Astrocyte (in vitro differentiated cells and primary cell): ENCODE measurements at regions not wholly inside any gene's neighbourhood (a gene's known extent, or its start where the extent isn't known, plus 50 kb on each side); places are given as distances from the start of the nearest gene placed in this dataset.
"Not testable (repeated sequence)": the region's sequence is repeated elsewhere in the genome, so short reads cannot be mapped to it uniquely, and the experiment has no call there.

ENCODE experiments used
- DNase-seq: peaks from one replicate; pipeline ENCODE4 v3.0.0-alpha.2; 2010; ENCODE audit warnings: low read depth
- FAIRE-seq: peaks from 2 replicates; lab custom pipeline; 2011; peaks lifted over from hg19 to GRCh38; lab: Jason Lieb, UNC
- H2AFZ ChIP-seq: 2 replicates; pipeline ENCODE4 v1.6.0; 2012; ENCODE audit warnings: low read depth, low read length, inconsistent platforms
- H3K27ac ChIP-seq: 2 replicates; pipeline ENCODE4 v1.5.1; 2011; ENCODE audit warnings: low read depth, low read length, inconsistent platforms
- H3K27me3 ChIP-seq: 2 replicates; pipeline ENCODE4 v1.6.0; 2011; ENCODE audit warnings: low read length, inconsistent platforms; ENCODE audit not compliant: insufficient read depth
- H3K36me3 ChIP-seq: 2 replicates; pipeline ENCODE4 v1.5.1; 2011; ENCODE audit warnings: low read length, inconsistent platforms; ENCODE audit not compliant: insufficient read depth
- H3K4me1 ChIP-seq: 2 replicates; pipeline ENCODE4 v1.5.1; 2011; ENCODE audit warnings: low read length, inconsistent platforms; ENCODE audit not compliant: insufficient read depth
- H3K4me2 ChIP-seq: 2 replicates; pipeline ENCODE4 v1.6.0; 2012; ENCODE audit warnings: low read length, inconsistent platforms
- H3K4me3 ChIP-seq: 2 replicates; pipeline ENCODE4 v1.5.1; 2011; ENCODE audit warnings: low read depth, mild to moderate bottlenecking, low read length, inconsistent platforms; ENCODE audit not compliant: insufficient read depth
- H3K79me2 ChIP-seq: 2 replicates; pipeline ENCODE4 v1.6.0; 2012; ENCODE audit warnings: mild to moderate bottlenecking, low read length, inconsistent platforms; ENCODE audit not compliant: insufficient read depth
- H3K9ac ChIP-seq: 2 replicates; pipeline ENCODE4 v1.6.0; 2012; ENCODE audit warnings: mild to moderate bottlenecking, low read length, inconsistent platforms
- H3K9me3 ChIP-seq: 2 replicates; pipeline ENCODE4 v1.5.1; 2012; ENCODE audit warnings: low read depth, mild to moderate bottlenecking, low read length, inconsistent platforms; ENCODE audit not compliant: insufficient read depth
- H4K20me1 ChIP-seq: 2 replicates; pipeline ENCODE4 v1.6.0; 2012; ENCODE audit warnings: low read length, inconsistent platforms; ENCODE audit not compliant: insufficient read depth
- H3K27ac Mint-ChIP-seq: one replicate; pipeline ENCODE4 v1.8.0; 2021; ENCODE audit warnings: mild to moderate bottlenecking, mixed read lengths; ENCODE audit not compliant: unreplicated experiment
- H3K27me3 Mint-ChIP-seq: one replicate; pipeline ENCODE4 v1.8.0; 2021; ENCODE audit warnings: low read depth, mixed read lengths; ENCODE audit not compliant: unreplicated experiment
- H3K36me3 Mint-ChIP-seq: one replicate; pipeline ENCODE4 v1.8.0; 2021; ENCODE audit warnings: low read depth, mixed read lengths; ENCODE audit not compliant: unreplicated experiment
- H3K4me1 Mint-ChIP-seq: one replicate; pipeline ENCODE4 v1.8.0; 2021; ENCODE audit warnings: low read depth, mixed read lengths; ENCODE audit not compliant: unreplicated experiment
- H3K4me3 Mint-ChIP-seq: one replicate; pipeline ENCODE4 v1.8.0; 2021; ENCODE audit warnings: mild to moderate bottlenecking, moderate library complexity, mixed read lengths; ENCODE audit not compliant: unreplicated experiment
- H3K9me3 Mint-ChIP-seq: one replicate; pipeline ENCODE4 v1.8.0; 2021; ENCODE audit warnings: mild to moderate bottlenecking, mixed read lengths; ENCODE audit not compliant: unreplicated experiment
- EZH2 ChIP-seq: IDR thresholded peaks from 2 replicates; pipeline ENCODE4 v1.6.1; 2012; ENCODE audit warnings: mild to moderate bottlenecking, low read length, inconsistent platforms; ENCODE audit not compliant: insufficient read depth
- TF ChIP-seq, protein P1 (sequence below): IDR thresholded peaks from 2 replicates; pipeline ENCODE4 v1.5.1; 2011; ENCODE audit warnings: low read depth, mild to moderate bottlenecking, inconsistent platforms, low read length, moderate library complexity; ENCODE audit not compliant: insufficient read depth

DNA sequence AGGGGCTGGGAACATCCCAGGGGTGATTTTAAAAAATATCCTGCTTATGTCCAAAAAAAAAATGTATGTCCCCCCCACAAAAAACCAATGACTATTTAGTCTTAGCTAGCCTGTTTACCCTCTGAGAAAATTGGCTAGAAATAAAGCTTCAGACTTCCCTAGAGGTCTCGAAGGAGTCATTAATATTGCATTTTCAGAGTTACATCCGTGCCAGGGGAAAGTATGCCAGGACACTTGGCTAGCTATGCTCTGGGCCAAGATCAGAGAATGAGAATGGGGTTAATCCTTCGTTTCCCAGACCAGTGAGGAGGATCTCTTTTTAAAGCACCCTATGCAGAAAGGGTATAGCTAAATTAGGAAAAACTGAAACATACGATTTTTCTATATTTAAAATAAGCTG is 183.6 kb downstream of the MC4R start:
- FAIRE-seq: no peak
- Mint-ChIP-seq H3K36me3 (no peaks in the 10 kb centered on the region), H3K9me3 (no peaks in the 10 kb centered on the region), H3K4me1 (no peaks in the 10 kb centered on the region), H3K4me3 (no peak overlapping the region), H3K27me3 (no peaks in the 10 kb centered on the region), H3K27ac (no peak overlapping the region)
- no peak overlapping the region for H3K27ac ChIP-seq
- no peak for DNase-seq
- no peak overlapping the region for H3K4me3 ChIP-seq
- no peaks in the 10 kb centered on the region for H3K4me1 ChIP-seq
- H3K79me2 ChIP-seq: no peaks in the 10 kb centered on the region
- no peak overlapping the region for H3K9ac ChIP-seq
- no peak overlapping the region for H3K4me2 ChIP-seq
- peaks cover 2% of the 10 kb centered on the region for H3K27me3 ChIP-seq
- no peaks in the 10 kb centered on the region for H4K20me1 ChIP-seq
- H3K36me3 ChIP-seq: no peaks in the 10 kb centered on the region
- no peaks in the 10 kb centered on the region for H3K9me3 ChIP-seq
- H2AFZ ChIP-seq: no peak overlapping the region
- TF ChIP-seq, protein P1, sequence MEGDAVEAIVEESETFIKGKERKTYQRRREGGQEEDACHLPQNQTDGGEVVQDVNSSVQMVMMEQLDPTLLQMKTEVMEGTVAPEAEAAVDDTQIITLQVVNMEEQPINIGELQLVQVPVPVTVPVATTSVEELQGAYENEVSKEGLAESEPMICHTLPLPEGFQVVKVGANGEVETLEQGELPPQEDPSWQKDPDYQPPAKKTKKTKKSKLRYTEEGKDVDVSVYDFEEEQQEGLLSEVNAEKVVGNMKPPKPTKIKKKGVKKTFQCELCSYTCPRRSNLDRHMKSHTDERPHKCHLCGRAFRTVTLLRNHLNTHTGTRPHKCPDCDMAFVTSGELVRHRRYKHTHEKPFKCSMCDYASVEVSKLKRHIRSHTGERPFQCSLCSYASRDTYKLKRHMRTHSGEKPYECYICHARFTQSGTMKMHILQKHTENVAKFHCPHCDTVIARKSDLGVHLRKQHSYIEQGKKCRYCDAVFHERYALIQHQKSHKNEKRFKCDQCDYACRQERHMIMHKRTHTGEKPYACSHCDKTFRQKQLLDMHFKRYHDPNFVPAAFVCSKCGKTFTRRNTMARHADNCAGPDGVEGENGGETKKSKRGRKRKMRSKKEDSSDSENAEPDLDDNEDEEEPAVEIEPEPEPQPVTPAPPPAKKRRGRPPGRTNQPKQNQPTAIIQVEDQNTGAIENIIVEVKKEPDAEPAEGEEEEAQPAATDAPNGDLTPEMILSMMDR: no peak
- TF ChIP-seq EZH2: no peak

DNA sequence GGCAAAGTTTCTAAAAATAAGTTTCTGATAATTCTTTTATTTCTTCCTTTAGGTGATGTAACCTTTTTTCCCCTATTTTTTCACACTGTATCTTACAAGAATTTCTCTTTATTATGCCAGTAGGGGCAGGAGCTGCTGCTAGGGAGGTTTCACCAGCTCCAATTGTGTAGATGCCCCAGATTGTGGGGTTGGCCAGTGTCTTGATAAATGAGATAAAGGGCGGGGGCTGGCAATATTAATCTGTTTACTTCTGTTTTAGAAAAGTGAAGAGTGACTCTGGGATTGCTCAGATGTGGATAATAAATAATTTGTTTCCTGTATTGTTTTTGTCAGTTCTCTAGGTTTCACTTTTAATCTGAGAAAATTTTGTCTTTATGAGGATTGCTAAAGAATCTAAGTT is 190.4 kb downstream of the MC4R start:
- H3K4me2 ChIP-seq: no peak overlapping the region
- H3K4me1 ChIP-seq: no peaks in the 10 kb centered on the region
- TF ChIP-seq, protein P1: no peak
- no peak for TF ChIP-seq EZH2
- H3K9ac ChIP-seq: no peak overlapping the region
- H4K20me1 ChIP-seq: no peaks in the 10 kb centered on the region
- H3K36me3 ChIP-seq: no peaks in the 10 kb centered on the region
- H3K36me3 Mint-ChIP-seq: no peaks in the 10 kb centered on the region
- H3K4me3 Mint-ChIP-seq: no peak overlapping the region
- no peaks in the 10 kb centered on the region for H3K79me2 ChIP-seq
- no peaks in the 10 kb centered on the region for H3K27me3 Mint-ChIP-seq
- H3K27ac ChIP-seq: no peak overlapping the region
- no peak overlapping the region for H2AFZ ChIP-seq
- H3K9me3 Mint-ChIP-seq: no peaks in the 10 kb centered on the region
- H3K27ac Mint-ChIP-seq: no peak overlapping the region
- H3K4me3 ChIP-seq: no peak overlapping the region
- no peaks in the 10 kb centered on the region for H3K4me1 Mint-ChIP-seq
- no peaks in the 10 kb centered on the region for H3K27me3 ChIP-seq
- H3K9me3 ChIP-seq: no peaks in the 10 kb centered on the region
- FAIRE-seq (no peak), DNase-seq (no peak)

DNA sequence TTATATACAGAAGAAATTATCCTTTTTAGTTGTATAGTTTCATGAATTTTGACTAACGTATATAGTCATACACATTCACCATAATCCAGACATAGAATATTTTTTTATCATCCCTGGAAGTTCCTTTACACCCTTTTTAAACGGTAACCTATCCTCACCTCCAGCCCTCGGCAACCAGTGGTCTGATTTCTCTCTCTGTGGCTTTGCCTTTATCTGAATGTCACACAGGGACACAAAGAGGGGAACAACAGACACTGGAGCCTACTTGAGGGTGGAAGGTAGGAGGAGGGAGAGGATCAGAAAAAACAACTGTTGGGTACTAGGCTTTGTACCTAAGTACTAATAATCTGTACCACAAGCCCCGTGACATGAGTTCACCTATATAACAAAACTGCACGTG is 191.9 kb downstream of the MC4R start:
- Histone ChIP-seq H3K4me2 (no peak overlapping the region), H2AFZ (no peak overlapping the region), H3K4me1 (no peaks in the 10 kb centered on the region), H3K27me3 (no peaks in the 10 kb centered on the region), H3K79me2 (no peaks in the 10 kb centered on the region), H3K9ac (no peak overlapping the region), H3K36me3 (no peaks in the 10 kb centered on the region), H3K4me3 (no peak overlapping the region), H4K20me1 (no peaks in the 10 kb centered on the region), H3K9me3 (no peaks in the 10 kb centered on the region), H3K27ac (no peak overlapping the region)
- Mint-ChIP-seq H3K27me3 (no peaks in the 10 kb centered on the region), H3K27ac (no peak overlapping the region), H3K4me3 (no peak overlapping the region), H3K4me1 (no peaks in the 10 kb centered on the region), H3K9me3 (no peaks in the 10 kb centered on the region), H3K36me3 (no peaks in the 10 kb centered on the region)
- TF ChIP-seq EZH2: no peak
- TF ChIP-seq, protein P1: no peak
- no peak for FAIRE-seq
- DNase-seq: no peak

DNA sequence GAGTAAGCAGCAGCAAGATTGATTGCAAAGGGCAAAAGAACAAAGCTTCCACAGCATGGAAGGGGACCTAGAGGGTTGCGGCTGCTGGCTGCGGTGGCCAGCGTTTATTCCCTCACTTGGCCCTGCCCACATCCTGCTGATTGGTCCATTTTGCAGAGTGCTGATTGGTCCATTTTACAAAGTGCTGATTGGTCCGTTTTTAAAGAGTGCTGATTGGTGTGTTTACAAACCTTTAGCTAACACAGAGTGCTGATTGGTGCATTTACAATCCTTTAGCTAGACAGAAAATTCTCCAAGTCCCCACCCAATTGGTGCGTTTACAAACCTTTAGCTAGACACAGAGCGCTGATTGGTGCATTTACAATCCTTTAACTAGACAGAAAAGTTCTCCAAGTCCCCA is 194.4 kb downstream of the MC4R start:
- not testable (repeated sequence) for H3K9ac ChIP-seq, H3K9me3 Mint-ChIP-seq, H3K79me2 ChIP-seq, H3K27me3 Mint-ChIP-seq, H2AFZ ChIP-seq, H3K27ac ChIP-seq, DNase-seq, H3K27ac Mint-ChIP-seq, FAIRE-seq, H3K4me2 ChIP-seq, H3K36me3 Mint-ChIP-seq, H3K27me3 ChIP-seq, H4K20me1 ChIP-seq, H3K4me3 ChIP-seq, H3K9me3 ChIP-seq, H3K4me1 ChIP-seq, H3K4me3 Mint-ChIP-seq, H3K4me1 Mint-ChIP-seq, H3K36me3 ChIP-seq
